SU-DHL-6 (cell line): ENCODE measurements at regions not wholly inside any gene's neighbourhood (a gene's known extent, or its start where the extent isn't known, plus 50 kb on each side); places are given as distances from the start of the nearest gene placed in this dataset.

Experiments
- H2AFZ ChIP-seq: fragments of 200-600 bp; sonication (generic); 2 replicates; pipeline ENCODE4 v1.6.1; 2014; ENCODE audit warnings: low read depth, mild to moderate bottlenecking, moderate library complexity, mixed read lengths, antibody characterized with exemption, low read length; ENCODE audit not compliant: severe bottlenecking
- H3F3A ChIP-seq: fragments of 200-600 bp; shearing (Covaris generic); 2 replicates; pipeline ENCODE4 v1.6.0; 2016; ENCODE audit warnings: antibody characterized with exemption, mild to moderate bottlenecking; ENCODE audit not compliant: insufficient read depth
- H3K27ac ChIP-seq: fragments of 200-600 bp; sonication (generic); 2 replicates; pipeline ENCODE4 v1.5.1; 2016; ENCODE audit warnings: low read depth, mild to moderate bottlenecking, low read length, moderate library complexity, mixed read lengths
- H3K27me3 ChIP-seq: fragments of 200-600 bp; sonication (generic), shearing (Covaris generic); 2 replicates; pipeline ENCODE4 v1.6.0; 2014; ENCODE audit warnings: mild to moderate bottlenecking, low read length
- H3K36me3 ChIP-seq: fragments of 200-600 bp; sonication (generic); 2 replicates; pipeline ENCODE4 v1.6.1; 2014; ENCODE audit warnings: mild to moderate bottlenecking, low read length, mixed read lengths
- H3K4me2 ChIP-seq: fragments of 300-600, 200-600 bp; shearing (Covaris generic), sonication (generic); 2 replicates; pipeline ENCODE4 v1.6.0; 2014; ENCODE audit warnings: low read length, low read depth, mild to moderate bottlenecking; ENCODE audit not compliant: poor library complexity, severe bottlenecking
- H3K4me3 ChIP-seq: fragments of 200-600 bp; sonication (generic); 2 replicates; pipeline ENCODE4 v1.5.1; 2014; ENCODE audit warnings: antibody characterized with exemption, low read length, mild to moderate bottlenecking, mixed read lengths; ENCODE audit not compliant: insufficient read depth, poor library complexity, severe bottlenecking
- H3K79me2 ChIP-seq: fragments of 200-600 bp; sonication (generic); 2 replicates; pipeline ENCODE4 v1.6.1; 2014; ENCODE audit warnings: mild to moderate bottlenecking, low read length, moderate library complexity; ENCODE audit not compliant: insufficient read depth
- H3K9ac ChIP-seq: fragments of 200-600 bp; sonication (generic); 2 replicates; pipeline ENCODE4 v1.7.0; 2014; ENCODE audit warnings: mild to moderate bottlenecking, low read length
- H3K9me2 ChIP-seq: fragments of 200-600 bp; sonication (generic); replicated peaks from 2 replicates; pipeline ENCODE4 v1.6.1; 2014; ENCODE audit warnings: low read length; ENCODE audit not compliant: insufficient read depth
- H3K9me3 ChIP-seq: fragments of 200-600 bp; sonication (generic); 2 replicates; pipeline ENCODE4 v1.6.1; 2014; ENCODE audit warnings: low read length, mixed read lengths; ENCODE audit not compliant: insufficient read depth
- H4K20me1 ChIP-seq: fragments of 200-600 bp; sonication (generic); 2 replicates; pipeline ENCODE4 v1.6.1; 2014; ENCODE audit warnings: low read depth, mild to moderate bottlenecking, antibody characterized with exemption, low read length, moderate library complexity, mixed read lengths
- EZH2phosphoT487 ChIP-seq: fragments of 200-600 bp; sonication (generic), shearing (Covaris generic); conservative IDR thresholded peaks from 2 replicates; pipeline ENCODE4 v1.6.1; 2018; ENCODE audit warnings: mild to moderate bottlenecking, antibody characterized with exemption, low read length, moderate library complexity, mixed read lengths
- TF ChIP-seq, protein P1 (sequence below): fragments of 200-600 bp; sonication (generic); IDR thresholded peaks from one replicate; pipeline ENCODE4 v1.5.1; 2017; ENCODE audit warnings: antibody characterized with exemption, mild to moderate bottlenecking, low read length, moderate library complexity; ENCODE audit not compliant: insufficient read depth, poor library complexity, severe bottlenecking

DNA sequence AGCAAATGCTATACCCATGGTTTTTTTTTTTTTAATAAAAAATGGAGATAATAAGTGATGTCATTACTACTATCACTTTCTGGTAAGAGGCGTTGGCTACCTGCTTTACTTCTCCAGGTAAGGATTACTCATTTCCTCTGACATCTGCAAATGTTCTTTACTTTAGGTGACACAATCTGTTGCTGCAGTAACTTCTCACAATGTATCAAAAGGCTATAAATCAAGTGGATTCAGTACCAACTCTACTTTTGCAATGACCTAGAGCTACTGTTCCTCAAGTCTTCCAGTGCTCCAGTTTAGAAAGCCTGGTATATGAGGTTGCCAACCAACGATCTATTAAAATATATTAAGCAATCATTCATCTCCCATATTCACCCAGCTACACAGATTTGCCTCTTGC lies 129.1 kb downstream of the PLK2 start:
- Histone ChIP-seq H3K27me3 (no peaks in the 10 kb centered on the region), H3K4me3 (no peak overlapping the region), H3K36me3 (no peaks in the 10 kb centered on the region), H3K4me2 (no peak overlapping the region), H3K79me2 (no peaks in the 10 kb centered on the region), H3F3A (no peaks in the 10 kb centered on the region), H2AFZ (no peak overlapping the region), H3K27ac (no peak overlapping the region), H4K20me1 (no peaks in the 10 kb centered on the region), H3K9ac (no peak overlapping the region), H3K9me3 (no peaks in the 10 kb centered on the region), H3K9me2 (no peaks in the 10 kb centered on the region)
- TF ChIP-seq, protein P1, sequence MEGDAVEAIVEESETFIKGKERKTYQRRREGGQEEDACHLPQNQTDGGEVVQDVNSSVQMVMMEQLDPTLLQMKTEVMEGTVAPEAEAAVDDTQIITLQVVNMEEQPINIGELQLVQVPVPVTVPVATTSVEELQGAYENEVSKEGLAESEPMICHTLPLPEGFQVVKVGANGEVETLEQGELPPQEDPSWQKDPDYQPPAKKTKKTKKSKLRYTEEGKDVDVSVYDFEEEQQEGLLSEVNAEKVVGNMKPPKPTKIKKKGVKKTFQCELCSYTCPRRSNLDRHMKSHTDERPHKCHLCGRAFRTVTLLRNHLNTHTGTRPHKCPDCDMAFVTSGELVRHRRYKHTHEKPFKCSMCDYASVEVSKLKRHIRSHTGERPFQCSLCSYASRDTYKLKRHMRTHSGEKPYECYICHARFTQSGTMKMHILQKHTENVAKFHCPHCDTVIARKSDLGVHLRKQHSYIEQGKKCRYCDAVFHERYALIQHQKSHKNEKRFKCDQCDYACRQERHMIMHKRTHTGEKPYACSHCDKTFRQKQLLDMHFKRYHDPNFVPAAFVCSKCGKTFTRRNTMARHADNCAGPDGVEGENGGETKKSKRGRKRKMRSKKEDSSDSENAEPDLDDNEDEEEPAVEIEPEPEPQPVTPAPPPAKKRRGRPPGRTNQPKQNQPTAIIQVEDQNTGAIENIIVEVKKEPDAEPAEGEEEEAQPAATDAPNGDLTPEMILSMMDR = no peak
- no peak for TF ChIP-seq EZH2phosphoT487

DNA sequence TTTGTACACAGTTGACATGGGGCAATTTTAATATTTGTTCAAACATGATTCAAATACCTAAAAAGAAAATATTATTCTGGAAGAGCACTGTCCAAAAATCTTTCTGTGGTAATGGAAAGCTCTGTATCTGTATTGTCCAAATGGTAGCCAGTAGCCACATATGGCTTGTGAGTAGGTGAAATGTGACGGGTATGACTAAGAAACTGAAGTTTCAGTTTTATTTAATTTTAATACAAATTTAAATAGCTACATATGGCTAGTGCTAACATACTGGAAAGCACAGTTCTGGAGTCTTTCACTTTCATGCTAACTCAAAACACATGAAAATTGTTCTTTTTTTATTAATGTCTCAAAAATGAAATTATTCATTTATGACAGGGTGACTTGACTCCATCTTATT lies 132.6 kb downstream of the PLK2 start:
- H3K27ac ChIP-seq = no peak overlapping the region
- H3K9ac ChIP-seq = no peak overlapping the region
- no peak overlapping the region for H3K4me2 ChIP-seq
- H3K36me3 ChIP-seq = no peaks in the 10 kb centered on the region
- H3K4me3 ChIP-seq = no peak overlapping the region
- H3K27me3 ChIP-seq = no peaks in the 10 kb centered on the region
- TF ChIP-seq, protein P1 = no peak
- no peak for TF ChIP-seq EZH2phosphoT487
- H3K9me2 ChIP-seq = no peaks in the 10 kb centered on the region
- no peak overlapping the region for H2AFZ ChIP-seq
- no peaks in the 10 kb centered on the region for H3K9me3 ChIP-seq
- H3K79me2 ChIP-seq = no peaks in the 10 kb centered on the region
- no peaks in the 10 kb centered on the region for H4K20me1 ChIP-seq
- H3F3A ChIP-seq = no peaks in the 10 kb centered on the region

DNA sequence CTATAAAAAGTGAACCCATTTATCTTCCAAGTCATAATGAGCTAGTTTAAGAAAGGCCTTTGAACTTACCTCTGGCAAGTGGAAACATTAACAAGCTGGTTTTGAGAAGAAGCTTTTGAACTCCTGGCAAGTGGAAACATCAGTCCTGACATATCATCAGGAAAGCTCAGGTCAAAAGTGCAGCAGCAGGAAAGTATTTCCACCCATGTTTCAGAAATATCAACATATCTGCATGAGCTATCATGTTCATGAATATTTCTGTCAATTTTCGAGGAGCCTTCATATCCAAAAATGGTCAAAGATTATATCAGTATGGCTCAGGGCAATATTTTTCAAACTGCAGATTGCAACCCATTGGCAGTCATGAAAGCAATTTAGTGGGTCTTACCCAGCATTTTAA lies 133.9 kb downstream of the PLK2 start:
- TF ChIP-seq, protein P1 = no peak
- TF ChIP-seq EZH2phosphoT487 = no peak
- no peak overlapping the region for H3K4me3 ChIP-seq
- H3F3A ChIP-seq = no peaks in the 10 kb centered on the region
- H3K79me2 ChIP-seq = no peaks in the 10 kb centered on the region
- no peak overlapping the region for H3K4me2 ChIP-seq
- H2AFZ ChIP-seq = no peak overlapping the region
- H3K27me3 ChIP-seq = no peaks in the 10 kb centered on the region
- no peak overlapping the region for H3K9ac ChIP-seq
- no peaks in the 10 kb centered on the region for H3K9me3 ChIP-seq
- no peaks in the 10 kb centered on the region for H3K36me3 ChIP-seq
- no peaks in the 10 kb centered on the region for H3K9me2 ChIP-seq
- H3K27ac ChIP-seq = no peak overlapping the region
- no peaks in the 10 kb centered on the region for H4K20me1 ChIP-seq
